ENCODE measurements at regions not wholly inside any gene's neighbourhood (a gene's known extent, or its start where the extent isn't known, plus 50 kb on each side); places are given as distances from the start of the nearest gene placed in this dataset.

GRCh38 chr4:38354421-38354820 lies 309.6 kb upstream of the KLF3 start:
- Mint-ChIP-seq H3K27me3 (ENCODE audit: low read depth) (no peaks in the 10 kb centered on the region), H3K36me3 (no peaks in the 10 kb centered on the region; the same call in 1 of the 2 replicates), H3K4me1 (peaks cover 3% of the 10 kb centered on the region; the same call in 1 of the 2 replicates), H3K4me3 (no peak overlapping the region), H3K9me3 (peaks cover 37% of the 10 kb centered on the region), H3K27ac (no peak overlapping the region)
- no peak for DNase-seq (ENCODE audit: low spot score)
- ATAC-seq: no peak
- no peak for TF ChIP-seq FOXP4 (CRISPR knock-in tag; IDR thresholded peaks at IDR 0.05)
- TF ChIP-seq HMGA2 (CRISPR knock-in tag; IDR thresholded peaks at IDR 0.05): no peak
- TF ChIP-seq ZNF512 (CRISPR knock-in tag; IDR thresholded peaks at IDR 0.05; ENCODE audit: borderline replicate concordance): no peak
- TF ChIP-seq ZSCAN18 (CRISPR knock-in tag; IDR thresholded peaks at IDR 0.05): no peak
- no peak for TF ChIP-seq NR2C2 (CRISPR knock-in tag; IDR thresholded peaks at IDR 0.05)
- TF ChIP-seq ATF1 (CRISPR knock-in tag; IDR thresholded peaks at IDR 0.05): no peak
- no peak for TF ChIP-seq ATF2 (CRISPR knock-in tag; IDR thresholded peaks at IDR 0.05; ENCODE audit: borderline replicate concordance, low read depth)
- CTCF ChIA-PET: no interaction called here
- POLR2A ChIA-PET: no interaction called here

- H3K9me3 Mint-ChIP-seq: peaks cover 36% of the 10 kb centered on the region
- ChIA-PET POLR2A (no interaction called here), CTCF (no interaction called here)
- DNase-seq (ENCODE audit: low spot score): no peak
- H3K4me1 Mint-ChIP-seq: peaks cover 3% of the 10 kb centered on the region; the same call in 1 of the 2 replicates
- no peaks in the 10 kb centered on the region for H3K27me3 Mint-ChIP-seq (ENCODE audit: low read depth)
- no peak for TF ChIP-seq GABPB1 (CRISPR knock-in tag; IDR thresholded peaks at IDR 0.05)
- TF ChIP-seq ZNF263 (CRISPR knock-in tag; IDR thresholded peaks at IDR 0.05; ENCODE audit: low read depth): no peak
- no peak for TF ChIP-seq IRF1 (CRISPR knock-in tag; IDR thresholded peaks at IDR 0.05)
- no peak for TF ChIP-seq ZBTB21 (CRISPR knock-in tag; IDR thresholded peaks at IDR 0.05; ENCODE audit: borderline replicate concordance)
- no peak for TF ChIP-seq MAX (CRISPR knock-in tag; IDR thresholded peaks at IDR 0.05)
- no peak for TF ChIP-seq FOXJ3 (CRISPR knock-in tag; IDR thresholded peaks at IDR 0.05; ENCODE audit: borderline replicate concordance)
- TF ChIP-seq ELF4 (CRISPR knock-in tag; IDR thresholded peaks at IDR 0.05; ENCODE audit: low read depth): no peak
- no peak for TF ChIP-seq OVOL2 (CRISPR knock-in tag; IDR thresholded peaks at IDR 0.05; ENCODE audit: borderline replicate concordance)
- TF ChIP-seq ATF1 (CRISPR knock-in tag; IDR thresholded peaks at IDR 0.05): no peak
- TF ChIP-seq ZNF138 (CRISPR knock-in tag; conservative IDR thresholded peaks at IDR 0.05): no peak
- TF ChIP-seq FOXK1 (CRISPR knock-in tag; IDR thresholded peaks at IDR 0.05): no peak
- TF ChIP-seq CBFB (CRISPR knock-in tag; IDR thresholded peaks at IDR 0.05; ENCODE audit: low read depth): no peak
- no peak for TF ChIP-seq EMX1 (CRISPR knock-in tag; IDR thresholded peaks at IDR 0.05)
- TF ChIP-seq ZNF532 (CRISPR knock-in tag; IDR thresholded peaks at IDR 0.05; ENCODE audit: borderline replicate concordance): no peak
- H3K4me3 Mint-ChIP-seq: no peak overlapping the region
- ATAC-seq: no peak
- no peaks in the 10 kb centered on the region; the same call in 1 of the 2 replicates for H3K36me3 Mint-ChIP-seq
- no peak overlapping the region for H3K27ac Mint-ChIP-seq
These were observed 309.1 kb upstream of the KLF3 start for GRCh38 chr4:38354872-38355271.
